A549 (cell line): ENCODE measurements at regions not wholly inside any gene's neighbourhood (a gene's known extent, or its start where the extent isn't known, plus 50 kb on each side); places are given as distances from the start of the nearest gene placed in this dataset.
A peak's percentile ranks its signal among the peaks of the same experiment; 100 is the strongest.

Experiments
- ATAC-seq, 2 experiments: fragments of 200-7000 bp in 1 of 2; fragments of >200 bp in 1 of 2; cut with Nextera tagmentation in 1 of 2; cut with Tn5 transposase in 1 of 2; 3 replicates each; pipeline versions ENCODE4 v1.8.0 to v1.9.1; 2018 to 2020; ENCODE audit warnings: mild to moderate bottlenecking in 1 of 2, moderate library complexity in 1 of 2
- CTCF ChIA-PET: fragments of 300-600 bp; sonication (Branson Sonifier 250); formaldehyde crosslinking; extraction: SDS; loops from one replicate; lab custom pipeline; 2021; ENCODE audit warnings: antibody characterized with exemption, inconsistent platforms; lab: Yijun Ruan, JAX
- POLR2A ChIA-PET: fragments of 350-600 bp; formaldehyde crosslinking; extraction: SDS; loops from one replicate; lab custom pipeline; 2021; ENCODE audit warnings: antibody characterized with exemption, inconsistent platforms; lab: Yijun Ruan, JAX
- DNase-seq, 2 experiments: peaks; one replicate each; pipeline versions ENCODE4 v3.0.0 to v3.0.0-alpha.2; 2011 to 2016; ENCODE audit warnings: low read depth in 1 of 2, low spot score in 1 of 2
- FAIRE-seq: peaks from 2 replicates; lab custom pipeline; 2011; peaks lifted over from hg19 to GRCh38; lab: Jason Lieb, UNC
- H3K27ac ChIP-seq, 2 experiments: fragments of >200 bp; sonication (Bioruptor Twin); formaldehyde crosslinking; 3 replicates each; pipeline ENCODE4 v1.5.1; 2016 to 2017
- H3K4me1 ChIP-seq: fragments of >200 bp; sonication (Bioruptor Twin); formaldehyde crosslinking; 3 replicates; pipeline ENCODE4 v1.6.1; 2016
- H3K4me2 ChIP-seq: fragments of >200 bp; sonication (Bioruptor Twin); formaldehyde crosslinking; 3 replicates; pipeline ENCODE4 v1.6.1; 2016
- H3K4me3 ChIP-seq: fragments of >200 bp; sonication (Bioruptor Twin); formaldehyde crosslinking; 3 replicates; pipeline ENCODE4 v1.5.1; 2016
- H3K9me3 ChIP-seq: fragments of >200 bp; sonication (Bioruptor Twin); formaldehyde crosslinking; 3 replicates; pipeline ENCODE4 v1.6.1; 2016
- CBX2 ChIP-seq: fragments of 200-600 bp; sonication (generic); IDR thresholded peaks from 2 replicates; pipeline ENCODE4 v1.6.1; 2016; ENCODE audit warnings: low read depth, mild to moderate bottlenecking, borderline replicate concordance
- CEBPB ChIP-seq, 2 experiments: fragments of >200 bp in 1 of 2; sonication (Bioruptor Twin) in 1 of 2; formaldehyde crosslinking in 1 of 2; IDR thresholded peaks; 2 replicates each; pipeline ENCODE4 v1.6.1; 2012 to 2016
- CHD4 ChIP-seq: fragments of 200-600 bp; sonication (generic); IDR thresholded peaks from 2 replicates; pipeline ENCODE4 v1.6.1; 2016; ENCODE audit warnings: antibody characterized with exemption, mild to moderate bottlenecking, borderline replicate concordance
- CTCF ChIP-seq: fragments of >200 bp; sonication (Bioruptor Twin); formaldehyde crosslinking; IDR thresholded peaks from 3 replicates; pipeline ENCODE4 v1.5.1; 2016
- EHMT2 ChIP-seq: fragments of 200-600 bp; sonication (generic); IDR thresholded peaks from 2 replicates; pipeline ENCODE4 v1.6.1; 2016; ENCODE audit warnings: antibody characterized with exemption, low read depth, mild to moderate bottlenecking, moderate library complexity
- ELK1 ChIP-seq: fragments of 150-350 bp; IDR thresholded peaks from 2 replicates; pipeline ENCODE4 v1.6.1; 2014; ENCODE audit warnings: low read depth, mild to moderate bottlenecking, low read length
- EP300 ChIP-seq, 2 experiments: fragments of >200 bp; sonication (Bioruptor Twin); formaldehyde crosslinking; IDR thresholded peaks; 2 replicates in 1 of 2; 3 replicates in 1 of 2; pipeline ENCODE4 v1.6.1; 2016 to 2017
- ESRRA ChIP-seq: fragments of 150-350 bp; IDR thresholded peaks from 2 replicates; pipeline ENCODE4 v1.6.1; 2014; ENCODE audit warnings: mild to moderate bottlenecking, low read length, borderline replicate concordance
- FOSL2 ChIP-seq, 2 experiments: fragments of 450-650 bp in 1 of 2; fragments of >200 bp in 1 of 2; sonication (Bioruptor Twin) in 1 of 2; formaldehyde crosslinking; IDR thresholded peaks; 2 replicates each; pipeline versions ENCODE4 v1.5.0 to v1.6.1; 2016 to 2020; ENCODE audit warnings: mild to moderate bottlenecking in 1 of 2, moderate library complexity in 1 of 2
- FOXS1 ChIP-seq: fragments of 250-450 bp; sonication (Bioruptor Pico); IDR thresholded peaks from 2 replicates; pipeline ENCODE4 v1.5.0; 2020; ENCODE audit warnings: mild to moderate bottlenecking, moderate library complexity
- HDAC2 ChIP-seq: fragments of 200-600 bp; sonication (generic); IDR thresholded peaks from 2 replicates; pipeline ENCODE4 v1.6.1; 2016
- HES2 ChIP-seq: fragments of >200 bp; sonication (Bioruptor Twin); formaldehyde crosslinking; IDR thresholded peaks from 2 replicates; pipeline ENCODE4 v1.6.1; 2016
- HMGXB4 ChIP-seq: fragments of 250-450 bp; sonication (Bioruptor Pico); IDR thresholded peaks from 2 replicates; pipeline ENCODE4 v1.5.0; 2021; ENCODE audit warnings: mild to moderate bottlenecking, moderate library complexity, borderline replicate concordance
- HOXA7 ChIP-seq: fragments of 250-450 bp; sonication (Bioruptor Pico); IDR thresholded peaks from 2 replicates; pipeline ENCODE4 v1.5.0; 2020; ENCODE audit warnings: mild to moderate bottlenecking, moderate library complexity
- HOXB5 ChIP-seq: fragments of 250-450 bp; sonication (Bioruptor Pico); IDR thresholded peaks from 2 replicates; pipeline ENCODE4 v1.5.0; 2020; ENCODE audit warnings: mild to moderate bottlenecking, moderate library complexity
- JUNB ChIP-seq: fragments of >200 bp; sonication (Bioruptor Twin); formaldehyde crosslinking; IDR thresholded peaks from 2 replicates; pipeline ENCODE4 v1.6.1; 2016
- KDM1A ChIP-seq: fragments of 200-600 bp; sonication (generic); IDR thresholded peaks from 2 replicates; pipeline ENCODE4 v1.6.1; 2016; ENCODE audit warnings: low read depth, mild to moderate bottlenecking
- MAX ChIP-seq: IDR thresholded peaks from 2 replicates; pipeline ENCODE4 v1.6.1; 2012
- MAZ ChIP-seq: fragments of 150-350 bp; IDR thresholded peaks from 2 replicates; pipeline ENCODE4 v1.6.1; 2014; ENCODE audit warnings: antibody characterized with exemption, low read depth, low read length, borderline replicate concordance
- PBX3 ChIP-seq: IDR thresholded peaks from 2 replicates; pipeline ENCODE4 v1.6.1; 2012
- POLR2A ChIP-seq: IDR thresholded peaks from 2 replicates; pipeline ENCODE4 v1.6.1; 2012; ENCODE audit warnings: mild to moderate bottlenecking, low read length
- RAD21 ChIP-seq, 2 experiments: fragments of >200 bp in 1 of 2; sonication (Bioruptor Twin) in 1 of 2; formaldehyde crosslinking in 1 of 2; IDR thresholded peaks in 1 of 2; conservative IDR thresholded peaks in 1 of 2; 2 replicates in 1 of 2; 3 replicates in 1 of 2; pipeline ENCODE4 v1.6.1; 2012 to 2018; ENCODE audit warnings: inconsistent platforms in 1 of 2
- RARB ChIP-seq: fragments of 250-450 bp; sonication (Bioruptor Pico); IDR thresholded peaks from 2 replicates; pipeline ENCODE4 v1.8.0; 2021; ENCODE audit warnings: mild to moderate bottlenecking, moderate library complexity
- SMC3 ChIP-seq: fragments of >200 bp; sonication (Bioruptor Twin); formaldehyde crosslinking; IDR thresholded peaks from 3 replicates; pipeline ENCODE4 v1.6.1; 2018; ENCODE audit warnings: inconsistent platforms
- SREBF2 ChIP-seq: fragments of 450-650 bp; IDR thresholded peaks from 2 replicates; pipeline ENCODE4 v1.6.1; 2014; ENCODE audit warnings: mild to moderate bottlenecking, moderate library complexity
- TFCP2L1 ChIP-seq: fragments of 250-450 bp; sonication (Bioruptor Pico); IDR thresholded peaks from 2 replicates; pipeline ENCODE4 v1.5.0; 2021; ENCODE audit warnings: mild to moderate bottlenecking
- ZFP36 ChIP-seq: fragments of 450-650 bp; IDR thresholded peaks from 2 replicates; pipeline ENCODE4 v1.6.1; 2014; ENCODE audit warnings: borderline replicate concordance; ENCODE audit not compliant: partially characterized antibody
- ZNF302 ChIP-seq: fragments of 250-450 bp; sonication (Bioruptor Pico); IDR thresholded peaks from 2 replicates; pipeline ENCODE4 v1.9.0; 2021; ENCODE audit warnings: inconsistent platforms, mild to moderate bottlenecking, moderate library complexity
- WGBS: methylation state at CpG from one replicate; pipeline ENCODE4 v1.1.6; 2017; ENCODE audit errors: missing lambda C conversion rate; 5-methylcytosine and 5-hydroxymethylcytosine counted together

GRCh38 chr3:30199855-30200254 lies 406.5 kb upstream of the TGFBR2 start:
- CTCF ChIA-PET: interaction anchor here (0.7 to 3.5 kb wide), 19 partner anchors 9 to 493 kb away, joined by 3 to 34 read pairs (median 4); no protein-coding TSS in a partner anchor
- no peak for TF ChIP-seq FOXS1 (CRISPR knock-in tag)
- TF ChIP-seq MAX: no peak
- no peak for TF ChIP-seq EP300 (IDR thresholded peaks at IDR 0.05)
- FAIRE-seq: no peak
- Histone ChIP-seq H3K4me1 (peaks cover 2% of the 10 kb centered on the region; the same call in 1 of the 3 replicates), H3K4me2 (no peak overlapping the region), H3K4me3 (no peak overlapping the region), H3K27ac (peak overlapping the region; percentile 9 to 59; a peak in 4 of 6 replicates), H3K9me3 (no peaks in the 10 kb centered on the region)
- WGBS: 97% methylated on average over 3 of the region's 3 CpGs
- POLR2A ChIA-PET: no interaction called here
- ATAC-seq: no peak
- DNase-seq: no peak

GRCh38 chr3:30201715-30202114 lies 404.7 kb upstream of the TGFBR2 start:
- Histone ChIP-seq H3K4me3 (no peak overlapping the region), H3K4me2 (no peak overlapping the region), H3K4me1 (no peaks in the 10 kb centered on the region), H3K27ac (no peak overlapping the region), H3K9me3 (no peaks in the 10 kb centered on the region)
- ATAC-seq (no peak), FAIRE-seq (no peak), DNase-seq (no peak)
- TF ChIP-seq EP300 (IDR thresholded peaks at IDR 0.05) (no peak), ZFP36 (no peak), ELK1 (no peak), HOXA7 (no peak), RAD21 (conservative IDR thresholded peaks at IDR 0.05 in 1 of 2, IDR thresholded peaks at IDR 0.05 in 1 of 2) (no peak), CHD4 (no peak), PBX3 (no peak), TFCP2L1 (CRISPR knock-in tag) (no peak), ZNF302 (CRISPR knock-in tag) (no peak), POLR2A (no peak)
- CTCF ChIA-PET: no interaction called here
- POLR2A ChIA-PET: no interaction called here

- CTCF ChIA-PET: interaction anchor here (1.0 kb wide), 1 partner anchor 8 kb away, joined by 3 read pairs; no protein-coding TSS in a partner anchor
- 94% methylated on average over 2 of the region's 2 CpGs for WGBS
- FAIRE-seq: no peak
These were observed 403.1 kb upstream of the TGFBR2 start for GRCh38 chr3:30203301-30203700.

More at GRCh38 chr3:30203301-30203700, 403.1 kb upstream of the TGFBR2 start:
- Histone ChIP-seq H3K4me3 (no peak overlapping the region), H3K4me2 (no peak overlapping the region), H3K27ac (peak overlapping the region in 1 of 2 experiments; percentile 38; a peak in 1 of 6 replicates), H3K4me1 (no peaks in the 10 kb centered on the region), H3K9me3 (no peaks in the 10 kb centered on the region)
- POLR2A ChIA-PET: no interaction called here
- no peak for ATAC-seq
- DNase-seq: no peak
- no peak for TF ChIP-seq HMGXB4 (CRISPR knock-in tag)
- TF ChIP-seq ZNF302 (CRISPR knock-in tag): no peak
- TF ChIP-seq CEBPB (IDR thresholded peaks at IDR 0.05): no peak
- TF ChIP-seq EHMT2: no peak
- TF ChIP-seq SREBF2: no peak
- TF ChIP-seq KDM1A: no peak
- no peak for TF ChIP-seq CBX2
- no peak for TF ChIP-seq FOXS1 (CRISPR knock-in tag)
- TF ChIP-seq CTCF: no peak
- TF ChIP-seq FOSL2 (IDR thresholded peaks at IDR 0.05): no peak
- no peak for TF ChIP-seq FOSL2 (CRISPR knock-in tag; IDR thresholded peaks at IDR 0.05)
- no peak for TF ChIP-seq HES2
- TF ChIP-seq CHD4: no peak
- no peak for TF ChIP-seq RARB (CRISPR knock-in tag)
- TF ChIP-seq ESRRA: no peak
- no peak for TF ChIP-seq MAZ
- no peak for TF ChIP-seq RAD21 (conservative IDR thresholded peaks at IDR 0.05 in 1 of 2, IDR thresholded peaks at IDR 0.05 in 1 of 2)
- TF ChIP-seq HOXB5 (CRISPR knock-in tag): no peak
- TF ChIP-seq JUNB: no peak
- TF ChIP-seq HDAC2: no peak
- TF ChIP-seq SMC3: no peak
